Daoy (cell line): ENCODE measurements at regions not wholly inside any gene's neighbourhood (a gene's known extent, or its start where the extent isn't known, plus 50 kb on each side); places are given as distances from the start of the nearest gene placed in this dataset.
A peak's percentile ranks its signal among the peaks of the same experiment; 100 is the strongest.
"Not testable (repeated sequence)": the region's sequence is repeated elsewhere in the genome, so short reads cannot be mapped to it uniquely, and the experiment has no call there.

ENCODE experiments used
- DNase-seq: peaks from one replicate; pipeline ENCODE4 v3.0.0-alpha.2; 2015; ENCODE audit warnings: low read depth

DNA sequence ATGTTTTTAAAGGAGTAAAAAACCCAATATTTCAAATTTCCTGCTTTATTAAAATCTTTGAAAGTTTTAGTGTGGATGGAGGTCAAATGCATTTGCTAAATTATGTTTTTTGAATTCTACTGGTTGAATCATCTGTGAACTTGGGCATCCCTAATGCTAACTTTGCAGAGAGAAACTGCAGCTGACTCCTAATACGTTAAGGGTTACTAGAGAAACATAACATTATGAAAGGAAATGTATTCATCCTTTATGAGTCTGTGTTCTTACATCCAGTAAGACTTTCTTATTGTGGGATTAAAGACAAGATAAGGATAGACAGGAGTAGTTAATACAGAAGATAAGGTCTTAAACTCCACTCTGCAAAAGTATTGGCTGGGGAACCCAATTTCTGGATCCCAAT lies 140.6 kb downstream of the FAM124B start:
- no peak for DNase-seq

DNA sequence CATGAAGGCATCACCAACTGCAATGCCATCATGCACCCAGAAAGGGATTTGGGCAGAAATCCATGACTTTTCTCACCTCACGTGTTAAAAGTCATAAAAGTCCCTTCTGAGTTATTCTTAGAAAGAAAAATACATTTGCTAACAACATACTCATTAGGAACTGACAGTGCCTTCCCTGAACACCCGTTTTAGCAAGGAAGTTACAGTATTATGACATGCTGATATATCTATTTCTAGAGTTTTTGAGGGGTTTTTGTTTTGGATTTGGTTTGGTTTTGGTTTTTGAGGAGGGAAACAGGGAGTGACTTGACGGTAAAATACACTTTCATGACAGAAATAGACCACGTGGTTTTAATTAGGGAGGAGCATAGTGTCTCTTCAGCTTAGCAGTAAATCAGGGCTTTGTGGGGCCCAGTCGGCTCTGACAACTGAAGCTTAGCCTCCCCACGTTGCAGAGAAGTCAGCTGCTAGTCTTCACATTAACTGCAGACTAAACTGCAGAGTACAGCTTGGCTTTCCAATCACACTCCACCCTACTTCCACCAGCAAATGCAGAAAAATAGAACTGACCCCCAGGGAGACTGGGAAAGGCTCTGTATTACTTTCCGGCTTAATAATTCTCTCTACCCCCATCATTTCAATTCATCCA lies 141.4 kb downstream of the FAM124B start:
- DNase-seq, result no peak

DNA sequence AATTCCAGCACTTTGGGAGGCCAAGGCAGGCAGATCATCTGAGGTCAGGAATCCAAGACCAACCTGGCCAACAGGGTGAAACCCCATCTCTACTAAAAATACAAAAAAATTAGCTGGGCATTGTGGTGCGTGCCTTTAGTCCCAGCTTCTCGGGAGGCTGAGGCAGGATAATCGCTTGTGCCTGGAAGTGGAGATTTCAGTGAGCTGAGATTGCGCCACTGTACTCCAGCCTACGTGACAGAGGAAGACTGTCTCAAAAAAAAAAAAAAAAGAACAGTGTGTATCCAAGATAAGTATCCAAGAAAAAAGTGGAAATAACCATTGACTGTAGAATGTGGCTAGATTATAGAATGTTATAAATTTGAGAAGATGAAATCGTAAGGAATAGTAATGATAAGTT lies 142.1 kb downstream of the FAM124B start:
- no peak for DNase-seq

DNA sequence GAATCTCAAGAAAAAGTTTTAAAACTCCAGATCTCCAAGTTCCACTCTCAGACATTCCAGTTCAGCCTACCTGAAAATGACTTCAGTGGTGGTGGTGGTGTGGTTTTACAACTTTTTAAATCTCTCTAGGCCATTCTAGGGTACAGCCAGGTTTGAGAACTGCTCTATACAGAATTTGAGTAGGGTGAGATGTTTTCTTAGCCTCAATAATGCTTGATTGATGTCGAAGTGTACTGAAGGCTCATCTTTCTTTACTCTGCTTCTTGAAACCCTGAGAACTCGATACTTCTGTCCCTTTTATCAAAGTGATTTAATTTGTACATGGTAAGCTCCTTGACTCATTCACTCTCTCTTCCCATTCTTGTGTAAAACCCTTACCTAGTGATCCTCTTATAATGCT lies 143.8 kb downstream of the FAM124B start:
- DNase-seq, result no peak

DNA sequence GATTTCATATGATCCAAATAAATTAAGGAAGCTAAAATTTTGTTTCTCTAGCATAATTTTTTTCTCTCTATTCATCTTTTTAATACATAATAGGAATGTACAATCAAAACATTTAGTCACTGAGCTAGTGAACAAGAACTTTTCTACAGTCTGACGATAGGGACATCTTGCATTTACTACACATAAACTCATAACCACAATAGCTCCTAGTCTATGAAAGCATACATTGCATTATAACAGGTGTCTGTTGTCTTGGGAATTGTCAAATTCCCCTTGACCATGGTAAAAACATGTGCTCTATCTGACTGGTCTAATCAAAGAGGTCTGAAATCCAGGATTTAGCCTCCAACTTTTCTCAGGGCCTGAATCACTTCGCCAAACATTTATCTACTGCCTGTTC lies 144.8 kb downstream of the FAM124B start:
- DNase-seq, result no peak

DNA sequence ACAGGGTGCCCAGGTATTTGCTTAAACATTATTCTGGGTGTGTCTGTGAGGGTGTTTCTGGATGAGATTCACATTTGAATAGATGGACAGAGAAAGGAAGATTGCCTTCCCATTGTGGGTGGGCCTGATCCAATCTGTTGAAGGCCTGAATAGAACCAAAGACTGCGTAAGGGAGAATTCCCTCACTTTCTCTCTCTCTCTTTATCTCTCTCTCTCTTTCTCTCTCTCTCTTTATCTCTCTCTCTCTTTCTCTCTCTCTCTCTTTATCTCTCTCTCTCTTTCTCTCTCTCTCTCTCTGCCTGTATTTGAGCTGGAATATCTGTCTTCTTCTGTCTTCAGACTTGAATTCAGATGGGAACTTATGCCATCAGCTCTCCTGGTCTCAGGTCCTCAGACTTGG lies 148.4 kb downstream of the FAM124B start:
- no peak for DNase-seq

DNA sequence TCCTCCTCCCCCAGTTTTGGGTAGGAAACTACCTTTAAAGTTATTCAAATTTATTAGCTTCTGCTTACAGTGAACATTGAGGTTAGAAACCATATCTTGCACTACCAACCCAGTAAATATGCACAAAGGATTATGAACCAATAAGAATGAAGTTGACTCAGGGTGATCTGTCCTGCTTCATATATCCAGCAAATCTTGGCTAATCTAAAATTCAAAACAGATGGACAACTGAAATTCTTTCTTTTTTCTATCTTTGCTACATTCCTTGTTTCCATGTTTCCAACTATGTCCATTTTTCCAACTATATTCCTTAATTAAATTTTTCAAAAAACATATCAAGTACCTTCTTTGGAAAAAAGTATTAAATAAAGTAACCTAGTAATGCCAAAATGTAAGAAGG lies 149.3 kb downstream of the FAM124B start:
- no peak for DNase-seq

DNA sequence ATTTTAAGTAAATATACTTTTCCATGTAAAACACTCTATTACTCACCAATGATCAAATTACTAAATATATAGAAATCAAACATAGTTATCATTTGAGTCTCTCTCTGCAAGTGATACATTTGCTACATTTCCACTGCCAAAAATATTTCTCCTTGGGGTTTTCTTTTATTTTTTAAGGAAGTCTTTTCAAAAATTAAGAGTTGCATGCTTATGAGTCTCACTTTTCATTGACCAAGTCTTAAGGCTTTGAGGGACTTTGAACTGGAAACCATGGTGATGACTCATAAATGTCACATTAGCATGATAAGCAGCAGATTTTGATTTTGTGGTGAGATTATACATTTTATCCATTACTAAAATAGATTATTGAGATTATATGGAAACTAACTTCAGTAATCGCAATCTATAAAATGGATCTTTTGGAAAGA lies 152.9 kb downstream of the FAM124B start:
- no peak for DNase-seq

DNA sequence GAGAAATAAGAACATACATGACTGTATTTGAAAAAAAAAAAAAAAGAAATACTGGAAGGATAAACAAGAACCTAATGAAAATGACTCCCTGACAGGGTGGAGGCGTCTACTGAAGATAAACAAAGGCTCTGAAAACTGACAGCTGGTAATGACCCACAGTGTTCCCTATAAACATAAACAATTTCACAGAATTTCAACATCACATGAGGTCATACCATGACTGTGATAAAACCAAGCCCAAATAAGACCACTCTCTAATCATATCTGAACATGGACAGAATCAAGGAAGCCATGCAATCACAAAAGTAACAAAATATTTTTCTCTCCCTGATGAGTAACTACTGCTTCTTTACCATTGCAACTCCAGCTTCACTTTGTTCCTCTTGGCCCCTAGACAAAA lies 159.3 kb downstream of the FAM124B start:
- no peak for DNase-seq

DNA sequence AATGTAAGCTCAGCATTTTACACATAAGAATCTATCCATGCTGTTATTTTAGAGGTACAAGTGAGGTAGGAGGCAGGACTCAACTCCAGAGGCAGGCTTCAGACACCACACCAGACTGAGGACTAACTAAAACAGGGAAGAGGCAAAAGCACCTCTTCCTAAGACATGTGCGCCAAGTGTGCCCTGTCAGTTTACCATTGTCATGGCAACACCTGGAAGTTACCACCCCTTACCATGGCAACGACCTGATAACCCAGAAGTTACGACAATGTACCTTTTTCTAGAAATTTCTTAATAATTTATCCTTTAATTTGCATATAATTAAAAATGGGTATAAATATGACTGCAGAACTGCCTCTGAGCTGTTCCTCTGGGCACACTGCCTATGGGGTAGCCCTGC lies 160.1 kb downstream of the FAM124B start:
- DNase-seq, result no peak

DNA sequence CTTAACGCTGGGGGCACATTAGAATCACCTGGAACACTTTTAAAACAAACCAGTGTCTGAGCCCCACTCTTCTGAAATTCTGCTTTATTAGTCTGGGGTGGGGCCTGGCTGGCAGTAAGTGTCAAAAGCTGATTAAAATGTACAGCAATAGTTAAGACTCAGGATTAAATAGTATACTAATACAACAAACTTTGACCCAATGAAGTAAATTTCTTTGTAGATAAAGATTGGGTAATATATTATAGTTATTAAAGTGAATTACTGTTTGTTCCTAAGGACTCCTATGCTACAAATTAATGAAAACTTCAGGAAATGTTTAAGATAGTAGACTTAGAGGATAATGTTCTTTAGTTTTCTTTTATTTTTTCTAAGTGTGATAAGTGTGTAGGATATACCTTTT lies 160.9 kb downstream of the FAM124B start:
- no peak for DNase-seq

DNA sequence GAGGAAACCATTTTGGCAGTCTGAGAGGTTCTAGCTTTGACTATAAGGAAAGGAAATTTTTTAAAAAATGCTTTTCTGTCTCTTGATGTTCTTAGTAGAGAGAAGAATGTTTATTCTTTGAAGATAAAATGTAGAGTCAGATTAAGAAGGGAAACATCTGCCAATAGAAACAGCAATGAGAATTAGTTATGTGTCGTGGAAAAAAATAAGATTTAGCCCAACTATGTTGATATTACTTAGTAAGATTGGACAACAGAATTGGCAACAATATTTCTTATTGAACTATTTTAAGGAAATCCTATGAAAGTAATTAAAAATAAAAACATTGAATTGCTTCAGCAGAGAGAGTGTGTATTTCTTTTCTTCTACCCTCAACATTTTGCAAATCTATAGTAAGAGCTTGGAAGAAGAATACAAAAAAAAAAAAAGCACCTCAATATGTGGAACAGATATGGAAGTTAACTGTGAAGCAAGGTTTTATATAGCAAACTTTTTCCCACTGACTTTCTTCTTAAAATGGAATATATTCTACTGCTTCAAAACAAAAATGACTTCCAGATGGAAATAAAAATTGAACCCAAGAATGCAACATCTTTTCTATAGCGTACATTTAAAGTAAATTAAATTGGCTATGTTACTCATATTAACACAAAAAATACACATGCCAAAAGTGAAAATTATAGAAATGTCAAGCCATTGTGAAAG lies 177.9 kb downstream of the FAM124B start:
- no peak for DNase-seq

DNA sequence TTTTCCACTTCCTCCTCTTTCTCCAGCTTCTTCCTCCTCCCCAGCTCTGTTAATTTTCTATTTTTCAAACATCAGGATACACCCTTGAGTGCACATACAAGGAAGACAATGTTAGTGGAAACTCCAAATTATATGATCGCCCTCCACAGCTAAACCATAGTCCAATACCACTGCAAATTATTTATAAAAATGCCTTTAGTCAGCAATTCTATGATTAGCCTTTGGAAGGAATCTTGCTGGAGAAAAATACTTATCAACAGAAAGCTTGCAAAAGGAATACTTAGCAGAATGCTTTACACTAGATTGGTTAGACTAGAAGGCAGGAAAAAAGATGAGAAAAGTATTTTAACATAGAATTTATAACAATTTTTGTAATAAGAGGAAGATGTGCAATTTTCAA lies 178.9 kb downstream of the FAM124B start:
- DNase-seq, result no peak

DNA sequence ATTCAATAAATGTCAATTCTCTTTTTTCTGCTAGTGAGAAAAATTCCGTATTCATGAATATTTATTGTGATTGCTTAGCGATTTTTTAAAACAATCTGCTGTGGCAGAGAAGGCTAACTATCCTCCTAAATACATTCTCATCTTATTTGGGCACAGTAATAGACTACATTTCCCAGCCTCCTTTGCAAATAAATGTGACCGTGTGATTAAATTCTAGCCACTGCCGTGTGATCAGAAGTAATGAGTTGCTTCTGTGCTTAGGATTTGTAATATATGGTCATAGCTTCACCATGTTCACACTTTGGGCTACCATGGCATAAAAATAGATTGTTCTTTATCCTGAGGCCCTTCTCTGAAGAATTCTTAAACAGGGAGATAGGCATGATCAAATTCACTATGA lies 179.6 kb downstream of the FAM124B start:
- peak; percentile 23 for DNase-seq

DNA sequence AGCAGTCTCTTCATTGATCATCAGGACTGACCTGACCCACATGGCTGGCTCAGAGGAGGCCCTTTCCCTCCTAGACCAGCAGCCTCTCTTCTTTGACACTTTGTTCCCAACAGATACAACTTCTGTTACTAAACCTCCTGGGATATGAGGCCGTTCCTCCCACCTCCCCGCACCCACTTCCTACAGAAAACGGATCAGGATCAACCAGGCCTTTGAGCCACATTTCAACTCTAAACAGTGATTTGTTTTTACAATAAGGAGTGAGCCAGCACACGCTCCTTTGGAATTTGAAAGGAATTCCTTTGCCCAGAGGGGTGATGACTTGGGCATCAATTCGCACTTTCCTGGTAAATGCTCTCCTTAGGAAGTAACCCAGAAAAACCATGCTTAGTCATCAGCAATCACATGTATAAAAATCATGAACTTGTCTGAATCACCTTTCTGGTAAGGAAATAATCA lies 180.4 kb downstream of the FAM124B start:
- peak; percentile 84 for DNase-seq

DNA sequence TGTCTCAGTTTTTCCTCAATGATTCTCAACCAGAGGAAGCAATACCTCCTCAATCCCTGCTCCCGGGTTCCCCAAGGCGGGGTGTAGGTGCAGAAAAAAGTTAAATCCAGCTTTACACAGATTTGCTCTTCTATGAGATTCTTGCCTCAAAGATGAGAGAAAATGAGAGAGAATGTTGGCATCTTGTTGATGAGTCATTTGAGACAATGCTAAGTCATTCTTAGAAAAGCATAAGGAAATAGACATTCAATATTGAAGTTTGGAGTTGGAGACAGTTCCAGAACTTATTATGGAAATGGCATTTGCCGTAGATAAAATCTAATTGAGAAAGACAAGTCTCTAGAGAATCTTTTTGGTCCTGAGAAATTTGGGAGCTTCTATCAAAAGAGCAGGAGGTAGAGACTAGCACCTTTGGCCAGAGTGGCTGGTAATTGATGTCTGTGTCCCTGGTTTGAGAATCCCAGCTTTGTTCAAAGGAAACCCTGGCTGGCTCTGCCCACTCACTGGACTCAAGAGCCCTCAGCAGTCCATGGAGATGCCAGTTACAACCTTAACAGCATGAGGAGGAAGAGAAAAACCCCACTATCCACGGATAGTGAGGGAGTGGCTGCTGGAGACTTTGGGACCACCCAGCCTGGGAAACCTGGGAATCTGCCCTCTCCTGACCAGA lies 181.2 kb downstream of the FAM124B start:
- DNase-seq, result no peak

DNA sequence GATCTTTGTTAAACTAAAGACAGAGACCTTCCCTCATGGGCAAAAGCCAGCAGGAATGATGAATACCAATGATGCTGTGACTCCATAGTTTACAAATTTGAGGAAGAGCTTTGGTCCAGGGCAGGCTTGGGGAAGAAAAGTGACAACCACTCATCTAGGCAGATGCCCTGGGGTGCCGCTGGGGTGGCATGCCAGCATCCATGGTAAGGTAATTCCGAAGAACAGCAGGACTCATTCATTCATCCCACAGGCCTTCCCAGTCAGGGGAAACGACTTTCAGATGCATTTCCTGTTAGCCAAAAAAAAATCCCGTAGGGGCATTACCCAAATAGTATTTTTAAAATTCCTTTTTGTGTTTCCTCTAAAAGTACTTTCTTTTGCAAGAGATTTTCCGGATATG lies 180.7 kb upstream of the SERPINE2 start:
- no peak for DNase-seq

DNA sequence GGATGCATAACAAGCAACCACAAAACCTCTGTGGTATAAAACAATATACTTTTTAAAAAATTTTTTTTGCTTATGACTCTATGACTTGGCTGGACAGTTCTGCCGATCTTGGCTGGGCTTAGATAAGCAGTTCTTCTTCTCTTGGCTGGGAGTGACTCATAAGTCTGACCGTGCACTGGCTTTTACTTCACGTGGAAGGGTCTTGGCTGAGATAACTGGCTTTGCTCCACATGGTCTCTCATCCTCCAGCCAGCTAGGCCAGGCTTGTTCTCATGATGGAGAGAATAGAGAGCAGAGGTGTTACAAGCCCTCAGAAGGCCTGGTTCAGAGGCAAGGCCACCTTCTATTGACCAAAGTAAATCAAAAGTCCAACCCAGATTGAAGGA lies 178.9 kb upstream of the SERPINE2 start:
- DNase-seq, result peak; percentile 15

DNA sequence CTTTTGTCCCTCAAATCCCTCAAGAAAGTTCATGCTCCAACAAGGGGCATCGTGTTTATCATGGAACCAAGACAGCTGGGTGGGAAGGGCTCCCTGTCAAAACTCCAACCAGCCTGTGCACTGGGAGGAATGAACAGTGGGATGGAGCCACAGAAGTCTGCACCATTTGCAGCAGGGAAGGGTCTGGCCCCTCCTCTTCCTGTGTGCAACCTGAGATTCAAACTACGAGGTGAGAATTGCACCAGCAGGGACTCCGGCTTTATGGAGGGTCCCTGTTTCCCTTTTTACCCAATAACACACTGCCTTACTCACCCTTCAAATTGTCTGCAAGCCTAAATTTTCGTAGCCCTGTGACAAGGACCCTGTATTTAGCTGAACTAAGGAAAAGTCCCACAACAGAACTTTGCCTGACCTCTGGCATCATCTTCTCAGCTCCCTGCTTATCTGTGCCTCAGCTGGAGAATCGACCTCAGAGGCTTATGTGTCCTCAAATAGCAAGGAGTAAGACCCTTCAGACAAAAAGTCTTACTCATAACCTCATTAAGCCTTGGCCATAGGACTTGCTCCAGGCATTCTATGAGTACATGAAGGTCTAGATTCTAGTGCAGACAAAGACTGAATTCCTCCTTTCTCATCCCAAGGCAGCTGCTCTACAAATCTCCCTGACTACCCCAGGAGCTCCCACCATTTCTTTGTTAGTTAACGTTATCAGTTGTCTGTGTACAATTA lies 178.3 kb upstream of the SERPINE2 start:
- no peak for DNase-seq

DNA sequence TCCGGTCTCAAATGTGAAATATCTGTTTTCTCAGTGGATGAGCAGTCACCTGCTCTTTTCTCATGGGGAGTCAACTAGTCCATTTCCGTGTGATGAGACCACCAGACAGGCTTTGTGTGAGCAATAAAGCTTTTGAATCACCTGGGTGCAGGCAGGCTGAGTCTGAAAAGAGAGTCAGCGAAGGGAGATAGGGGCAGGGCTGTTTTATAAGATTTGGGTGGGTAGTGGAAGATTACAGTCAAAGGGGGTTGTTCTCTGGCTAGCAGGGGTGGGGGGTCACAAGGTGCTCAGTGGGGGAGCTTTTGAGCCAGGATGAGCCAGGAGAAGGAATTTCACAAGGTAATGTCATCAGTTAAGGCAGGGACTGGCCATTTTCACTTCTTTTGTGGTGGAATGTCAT lies 176.5 kb upstream of the SERPINE2 start:
- not testable (repeated sequence) for DNase-seq

DNA sequence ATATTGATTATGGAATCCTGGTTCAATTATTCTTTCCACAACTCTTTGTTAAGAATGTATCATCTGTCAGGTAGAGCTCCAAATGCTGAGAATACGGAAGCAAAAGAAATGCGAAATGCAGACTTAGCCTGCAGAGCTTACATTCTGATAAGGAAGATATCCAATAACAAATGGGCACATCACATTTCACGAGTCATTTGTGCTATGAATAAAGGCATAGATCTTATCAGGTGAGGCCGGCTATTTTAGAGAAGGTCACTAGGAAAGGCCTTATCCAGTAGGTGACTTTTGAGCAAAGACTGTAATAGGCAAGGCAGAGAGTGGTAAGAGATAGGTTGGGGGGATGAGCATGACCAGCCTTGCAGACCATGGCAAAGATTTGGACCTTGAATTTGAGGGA lies 174.3 kb upstream of the SERPINE2 start:
- no peak for DNase-seq

DNA sequence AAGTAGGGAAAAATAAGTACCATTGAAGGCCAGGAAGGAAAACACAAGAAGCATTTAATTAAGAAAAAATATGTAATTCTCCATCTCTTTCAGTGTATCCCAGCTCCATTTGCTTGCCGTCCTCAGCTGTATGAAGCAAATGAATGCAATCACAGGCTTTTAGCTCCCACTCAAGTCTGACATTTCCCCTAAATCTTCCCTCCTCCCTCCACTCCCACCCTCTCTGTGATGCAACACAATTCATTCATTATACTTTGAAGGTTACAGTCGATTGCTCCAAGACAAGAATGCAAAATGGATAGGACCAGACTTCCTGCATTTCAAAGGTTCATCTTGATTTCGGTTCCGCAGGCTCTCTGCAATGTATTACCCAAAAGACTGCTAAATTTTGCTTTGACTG lies 172.7 kb upstream of the SERPINE2 start:
- no peak for DNase-seq

DNA sequence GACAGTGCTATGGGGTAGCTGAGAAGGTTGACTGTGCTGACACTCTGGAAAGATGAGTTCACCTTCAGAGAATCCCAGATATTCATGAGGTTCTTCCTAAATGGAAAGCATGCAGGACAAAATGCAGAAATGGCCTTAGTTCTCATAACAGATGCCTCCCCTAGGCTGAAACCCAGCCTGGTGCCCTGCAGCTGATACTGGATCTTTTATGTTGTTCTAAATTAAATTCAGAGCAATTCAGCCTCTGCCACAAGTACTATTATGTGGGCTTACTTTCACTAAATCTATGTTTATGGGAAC lies 172.0 kb upstream of the SERPINE2 start:
- no peak for DNase-seq
